Adrenal gland (tissue), 9 donors: ENCODE measurements at regions not wholly inside any gene's neighbourhood (a gene's known extent, or its start where the extent isn't known, plus 50 kb on each side); places are given as distances from the start of the nearest gene placed in this dataset.
"Not testable (repeated sequence)": the region's sequence is repeated elsewhere in the genome, so short reads cannot be mapped to it uniquely, and the experiment has no call there.

Experiments
- DNase-seq, 7 donors: peaks; one replicate each; pipeline ENCODE4 v3.0.0-alpha.2; 2019 to 2020
- H3K27ac ChIP-seq, 5 donors: fragments of 200-600 bp; sonication (generic) in 4 of 5; 1 replicate in 3 of 5; 2 replicates in 2 of 5; pipeline versions ENCODE4 v1.5.1 to v1.8.0; 2016 to 2020; ENCODE audit warnings: mild to moderate bottlenecking in 1 of 5
- H3K27me3 ChIP-seq: fragments of 200-600 bp; 2 replicates; pipeline ENCODE4 v1.8.0; 2021
- H3K36me3 ChIP-seq, 2 donors: fragments of 200-600 bp; replicated peaks in 1 of 2; 1 replicate in 1 of 2; 2 replicates in 1 of 2; pipeline versions ENCODE4 v1.5.1 to v1.8.0; 2018 to 2022
- H3K4me1 ChIP-seq, 2 donors: fragments of 200-600 bp; replicated peaks in 1 of 2; 1 replicate in 1 of 2; 2 replicates in 1 of 2; pipeline versions ENCODE4 v1.5.1 to v1.8.0; 2018 to 2021
- H3K4me3 ChIP-seq, 4 donors: fragments of 200-600 bp; sonication (generic) in 3 of 4; one replicate each; pipeline ENCODE4 v1.5.1; 2016 to 2018
- H3K9me3 ChIP-seq, 3 donors: fragments of 200-600 bp; sonication (generic) in 1 of 3; replicated peaks in 1 of 3; 1 replicate in 2 of 3; 2 replicates in 1 of 3; pipeline versions ENCODE4 v1.5.1 to v1.8.0; 2016 to 2021
- CTCF ChIP-seq, 6 experiments: fragments of 450-650 bp in 4 of 6; fragments of 200-600 bp in 2 of 6; sonication (generic) in 1 of 6; IDR thresholded peaks; 1 replicate in 5 of 6; 2 replicates in 1 of 6; pipeline versions ENCODE4 v1.5.1 to v1.8.0; 2016 to 2021; ENCODE audit warnings: antibody characterized with exemption in 6 of 6, mild to moderate bottlenecking in 2 of 6, moderate library complexity in 1 of 6
- POLR2A ChIP-seq, 2 donors: fragments of 450-650 bp; IDR thresholded peaks; one replicate each; pipeline ENCODE4 v1.6.1; 2017; ENCODE audit warnings: antibody characterized with exemption in 2 of 2, mild to moderate bottlenecking in 2 of 2, moderate library complexity in 1 of 2
- WGBS, 4 donors: extraction: QIAGEN DNeasy Blood & Tissue Kit in 2 of 4; methylation state at CpG; one replicate each; pipeline versions ENCODE4 v1.1.5 to v1.1.7; 2013 to 2017; 5-methylcytosine and 5-hydroxymethylcytosine counted together
- intact Hi-C, 2 donors: fragments of 100-400 bp; cut with DNase I; formaldehyde crosslinking; loops; one replicate each; pipeline versions ENCODE4 v1.14.1 to v1.15.0; 2022 to 2023
- donor health status: healthy with polysubstance abuse.
- donor health status: Bipolar disorder and iron deficiency.
- donor health status: DM: yes; HTN: yes; CAD: no.
- donor health status: DM: no; HTN: no; CAD: no.
- donor health status: DM: no; HTN: no; CAD: no.

GRCh38 chr3:86828751-86829150 is 162.2 kb downstream of the VGLL3 start:
- no peak overlapping the region for H3K4me3 ChIP-seq
- no peaks in the 10 kb centered on the region for H3K27me3 ChIP-seq
- no peaks in the 10 kb centered on the region for H3K36me3 ChIP-seq
- no peak for TF ChIP-seq POLR2A (IDR thresholded peaks at IDR 0.05)
- no peak for TF ChIP-seq CTCF (IDR thresholded peaks at IDR 0.05)
- 45 to 66% (median 54%) methylated on average over 3 of the region's 3 CpGs for WGBS, 4 donors
- intact Hi-C loops: no loop called here
- no peak for DNase-seq
- no peaks in the 10 kb centered on the region for H3K4me1 ChIP-seq
- H3K27ac ChIP-seq: no peak overlapping the region
- no peaks in the 10 kb centered on the region for H3K9me3 ChIP-seq

- H3K9me3 ChIP-seq, H3K27me3 ChIP-seq, H3K36me3 ChIP-seq, intact Hi-C loops, H3K4me3 ChIP-seq, H3K27ac ChIP-seq, H3K4me1 ChIP-seq, DNase-seq: not testable (repeated sequence)
- WGBS, 4 donors: 76 to 89% (median 86%) methylated on average over 10 of the region's 10 CpGs
Observed at GRCh38 chr3:86827582-86827981, 163.4 kb downstream of the VGLL3 start.

GRCh38 chr3:86826292-86826691 is 164.7 kb downstream of the VGLL3 start:
- TF ChIP-seq POLR2A (IDR thresholded peaks at IDR 0.05) (no peak), CTCF (IDR thresholded peaks at IDR 0.05) (no peak)
- 88 to 98% (median 90%) methylated on average over 3 to 4 of the region's 4 CpGs for WGBS, 4 donors

GRCh38 chr3:86815880-86816279 is 175.1 kb downstream of the VGLL3 start:
- DNase-seq: no peak
- Histone ChIP-seq H3K27ac (no peak overlapping the region), H3K4me1 (no peaks in the 10 kb centered on the region), H3K4me3 (no peak overlapping the region), H3K27me3 (no peaks in the 10 kb centered on the region), H3K36me3 (no peaks in the 10 kb centered on the region), H3K9me3 (no peaks in the 10 kb centered on the region)
- TF ChIP-seq CTCF (IDR thresholded peaks at IDR 0.05): no peak
- TF ChIP-seq POLR2A (IDR thresholded peaks at IDR 0.05): no peak
- intact Hi-C loops: no loop called here

More at GRCh38 chr3:86826292-86826691, 164.7 kb downstream of the VGLL3 start:
- Histone ChIP-seq H3K4me3 (no peak overlapping the region), H3K27ac (no peak overlapping the region), H3K9me3 (no peaks in the 10 kb centered on the region), H3K36me3 (no peaks in the 10 kb centered on the region), H3K27me3 (no peaks in the 10 kb centered on the region), H3K4me1 (no peaks in the 10 kb centered on the region)
- intact Hi-C loops: no loop called here
- DNase-seq: no peak

- no peaks in the 10 kb centered on the region for H3K4me1 ChIP-seq
- no peaks in the 10 kb centered on the region for H3K27me3 ChIP-seq
- no peak for DNase-seq
- H3K4me3 ChIP-seq: no peak overlapping the region
- TF ChIP-seq CTCF (IDR thresholded peaks at IDR 0.05) (no peak), POLR2A (IDR thresholded peaks at IDR 0.05) (no peak)
- no peaks in the 10 kb centered on the region for H3K36me3 ChIP-seq
- 48 to 58% (median 53%) methylated on average over 4 of the region's 4 CpGs for WGBS, 4 donors
- no peak overlapping the region for H3K27ac ChIP-seq
- intact Hi-C loops: no loop called here
- no peaks in the 10 kb centered on the region for H3K9me3 ChIP-seq
Observed at GRCh38 chr3:86814918-86815655, 175.9 kb downstream of the VGLL3 start.
